Kidney glomerular epithelial cell (primary cell): ENCODE measurements at regions not wholly inside any gene's neighbourhood (a gene's known extent, or its start where the extent isn't known, plus 50 kb on each side); places are given as distances from the start of the nearest gene placed in this dataset.
"Not testable (repeated sequence)": the region's sequence is repeated elsewhere in the genome, so short reads cannot be mapped to it uniquely, and the experiment has no call there.

Source experiments
- DNase-seq: peaks from one replicate; lab custom pipeline; 2025; lab: John Stamatoyannopoulos, UW

DNA sequence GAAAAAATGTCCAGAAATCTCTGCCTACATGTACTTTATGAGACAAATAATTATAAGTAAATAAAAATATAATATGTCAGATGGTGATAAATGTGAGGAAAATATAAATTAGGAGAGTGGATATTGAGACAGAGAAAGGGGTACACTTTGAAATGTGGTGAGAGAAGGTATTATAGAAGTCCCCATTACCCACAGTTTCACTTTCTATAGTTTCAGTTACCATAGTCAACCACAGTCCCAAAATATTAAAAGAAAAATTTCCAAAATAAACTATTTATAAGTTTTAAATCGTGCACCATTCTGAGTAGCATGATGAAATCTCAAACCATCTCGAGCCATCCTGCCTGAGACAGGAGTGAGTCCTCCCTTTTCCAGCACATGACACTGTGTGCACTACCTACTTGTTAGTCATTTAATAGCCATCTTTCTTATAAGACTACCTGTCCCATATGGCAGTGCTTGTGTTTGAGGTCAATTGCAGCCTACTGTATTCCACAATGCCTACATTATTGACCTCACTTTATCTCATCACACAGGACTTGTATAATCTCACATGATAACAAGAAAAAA is 653.7 kb downstream of the DACH1 start:
- no peak for DNase-seq

DNA sequence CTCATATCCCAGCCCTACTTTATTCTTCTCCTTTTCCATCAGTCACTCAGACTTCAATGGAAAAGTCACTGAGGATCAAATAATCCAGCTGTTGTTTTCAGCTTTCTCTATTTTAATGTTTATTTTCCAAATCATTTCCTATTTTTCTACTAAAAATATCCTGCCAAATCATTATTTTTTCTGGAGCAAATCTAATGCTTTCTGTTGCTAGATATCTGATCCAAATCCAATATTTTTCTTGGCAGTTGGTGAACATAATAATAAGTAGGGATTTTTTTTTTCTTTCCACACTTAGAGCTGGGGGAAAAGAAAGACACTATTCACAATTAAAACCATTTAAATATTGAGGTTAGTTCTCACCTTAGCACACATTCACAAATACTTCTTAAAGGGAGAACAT is 656.1 kb downstream of the DACH1 start:
- no peak for DNase-seq

DNA sequence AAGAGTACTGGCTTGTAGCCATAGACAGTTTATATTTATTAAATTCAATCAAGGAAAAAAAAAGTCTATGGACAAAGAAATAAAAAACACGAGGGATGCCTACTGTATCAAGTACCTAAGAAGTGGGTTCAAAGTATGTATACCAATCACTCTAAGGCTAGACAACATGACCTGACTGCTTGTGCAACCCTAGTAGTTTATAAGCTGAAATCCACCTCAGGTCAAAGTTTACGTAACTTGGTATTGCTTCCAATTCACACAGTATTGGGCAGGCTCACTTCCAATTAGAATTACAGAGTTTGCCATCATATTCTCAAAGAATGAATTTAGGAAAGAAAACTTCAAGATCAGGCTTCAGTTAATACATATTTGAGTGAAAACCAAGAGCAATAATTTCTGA is 657.8 kb downstream of the DACH1 start:
- DNase-seq = no peak

DNA sequence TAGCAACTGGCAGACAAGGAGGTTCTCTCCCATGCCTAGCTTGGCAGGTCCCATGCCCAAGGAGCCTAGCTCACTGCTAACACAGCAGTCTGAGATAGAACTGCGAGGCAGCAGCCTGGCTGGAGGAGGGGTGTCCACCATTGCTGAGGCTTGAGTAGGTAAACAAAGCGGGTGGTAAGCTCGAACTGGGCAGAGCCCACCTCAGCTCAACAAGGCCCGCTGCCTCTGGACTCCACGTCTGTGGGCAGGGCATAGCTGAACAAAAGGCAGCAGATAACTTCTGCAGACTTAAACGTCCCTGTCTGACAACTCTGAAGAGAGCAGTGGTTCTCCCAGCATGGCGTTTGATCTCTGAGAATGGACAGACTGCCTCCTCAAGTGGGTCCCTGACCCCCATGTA is 682.4 kb downstream of the DACH1 start:
- not testable (repeated sequence) for DNase-seq

DNA sequence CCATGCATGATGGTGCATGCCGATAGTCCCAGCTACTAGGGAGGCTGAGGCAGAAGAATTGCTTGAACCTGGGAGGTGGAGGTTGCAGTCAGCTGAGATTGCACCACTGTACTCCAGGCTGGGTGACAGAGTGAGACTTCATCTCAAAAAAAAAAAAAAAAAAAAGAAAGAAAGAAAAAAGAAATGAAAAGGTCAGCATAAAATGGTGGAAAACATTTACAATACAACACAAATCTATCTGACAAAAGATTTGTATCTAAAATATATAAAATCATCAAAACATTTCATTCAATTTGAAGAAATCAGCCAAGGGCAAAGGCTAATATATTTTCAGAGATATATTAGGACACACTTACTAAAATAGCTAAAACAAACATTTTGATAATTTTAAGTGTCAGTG is 683.7 kb downstream of the DACH1 start:
- DNase-seq = not testable (repeated sequence)

DNA sequence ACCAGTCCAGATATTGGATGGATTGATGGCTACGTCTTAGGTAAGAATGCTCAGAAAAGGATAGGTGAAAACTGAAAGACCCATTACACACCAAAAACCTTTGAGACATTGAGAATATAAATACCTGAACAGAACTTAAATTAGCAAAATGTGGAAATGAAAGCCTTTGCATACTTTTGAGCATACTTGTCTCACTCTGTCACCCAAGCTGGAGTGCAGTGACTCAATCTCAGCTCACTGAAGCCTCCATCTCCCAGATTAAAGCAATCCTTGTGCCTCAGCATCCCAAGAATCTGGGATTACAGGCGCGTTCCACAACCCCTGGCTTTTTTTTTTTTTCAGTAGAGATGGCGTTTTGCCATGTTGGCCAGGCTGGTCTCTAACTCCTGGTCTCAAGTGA is 695.3 kb downstream of the DACH1 start:
- DNase-seq = no peak

DNA sequence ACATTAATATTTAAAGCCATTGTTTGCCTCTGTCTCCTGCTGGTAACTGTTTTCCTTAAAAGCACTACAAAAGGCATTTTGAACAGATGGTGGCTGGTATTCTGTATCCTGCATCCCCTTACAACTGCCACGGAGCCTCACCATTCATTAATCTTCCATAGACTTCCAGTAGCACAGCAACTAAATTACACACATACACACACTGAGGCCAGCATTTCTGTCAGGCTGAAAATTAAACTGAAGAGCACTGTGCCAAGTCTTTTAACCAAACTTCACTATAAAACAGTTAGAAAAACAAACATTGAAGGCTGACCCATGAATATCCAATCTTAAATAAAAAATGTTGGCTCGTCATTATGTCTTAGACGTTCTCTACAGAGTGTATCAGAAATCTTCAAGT is 697.8 kb downstream of the DACH1 start:
- DNase-seq = no peak

DNA sequence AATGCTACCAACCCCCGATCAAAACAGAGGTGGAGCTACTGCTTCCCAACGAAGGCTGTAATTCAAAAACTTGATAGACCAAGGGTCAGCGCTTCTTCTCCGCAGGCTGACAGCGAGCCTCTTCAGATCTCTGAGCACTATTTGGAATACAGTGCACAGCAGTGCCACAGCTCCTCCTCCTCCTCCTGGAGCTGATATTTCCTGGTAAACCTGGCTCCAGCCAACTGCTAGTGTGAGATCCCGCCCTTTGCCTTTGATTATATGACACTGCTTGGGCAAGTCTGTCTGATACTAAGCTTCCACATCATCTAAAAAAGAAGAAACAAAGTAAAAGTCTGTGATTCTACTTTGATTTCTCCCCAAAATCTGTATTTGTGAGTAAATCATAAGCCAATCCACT is 710.5 kb downstream of the DACH1 start:
- DNase-seq = no peak

DNA sequence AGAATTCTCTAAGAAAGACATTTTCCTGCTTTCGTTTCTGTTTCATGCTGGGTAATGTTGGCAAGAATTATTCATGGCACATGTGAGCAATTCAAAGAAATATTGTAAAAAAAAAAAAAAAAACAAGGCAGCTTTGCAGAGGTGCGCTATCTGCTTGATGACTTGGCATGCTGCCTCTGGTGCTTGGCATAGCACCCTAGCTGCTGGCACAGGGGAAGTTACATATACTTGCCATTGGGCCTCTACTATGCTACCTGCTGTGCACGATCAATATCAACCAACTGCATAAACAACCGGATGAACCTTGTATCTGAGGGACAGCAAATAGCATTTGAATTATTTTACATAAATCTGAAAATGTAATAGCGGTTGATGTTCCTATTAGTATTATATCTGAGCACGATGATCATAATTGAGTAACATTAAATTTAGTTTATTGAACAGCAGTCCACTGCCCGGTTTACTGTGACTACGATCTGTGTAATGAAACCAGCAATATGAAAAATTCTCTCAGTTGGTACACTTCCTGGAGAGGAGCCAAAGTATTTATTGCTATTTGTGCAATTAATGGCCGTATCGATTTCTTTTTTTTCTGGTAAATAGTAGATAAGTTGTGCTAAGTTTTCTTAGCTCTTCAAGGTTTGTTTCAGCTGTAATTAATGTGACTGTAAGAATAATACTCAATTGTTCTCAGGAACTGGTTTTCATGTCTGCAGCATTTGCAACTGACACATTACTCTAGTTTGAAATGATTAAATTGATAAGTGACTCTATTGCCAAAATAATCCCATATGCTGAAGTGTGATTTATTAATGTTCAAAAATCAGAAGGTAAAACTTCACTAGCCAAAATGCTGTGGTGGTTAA is 717.3 kb downstream of the DACH1 start:
- DNase-seq = no peak

DNA sequence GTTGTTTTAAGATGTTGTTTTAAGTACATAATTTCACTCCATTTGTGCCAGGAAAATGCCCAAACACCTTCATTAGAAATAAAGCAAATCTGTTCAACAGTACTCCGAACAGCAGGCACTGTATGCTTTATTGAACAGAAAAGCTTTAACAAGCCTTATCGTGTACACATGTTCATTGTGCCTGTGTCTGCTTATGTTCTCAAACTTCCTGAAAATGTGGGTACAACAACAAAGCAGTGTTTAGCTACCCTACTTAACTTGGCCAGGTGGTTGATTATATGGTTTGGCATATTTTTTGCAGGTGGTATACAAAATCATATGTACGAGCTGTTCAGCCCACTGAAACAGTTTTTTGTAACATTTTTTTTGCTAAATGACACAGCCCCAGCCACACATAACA is 718.0 kb downstream of the DACH1 start:
- DNase-seq = no peak

DNA sequence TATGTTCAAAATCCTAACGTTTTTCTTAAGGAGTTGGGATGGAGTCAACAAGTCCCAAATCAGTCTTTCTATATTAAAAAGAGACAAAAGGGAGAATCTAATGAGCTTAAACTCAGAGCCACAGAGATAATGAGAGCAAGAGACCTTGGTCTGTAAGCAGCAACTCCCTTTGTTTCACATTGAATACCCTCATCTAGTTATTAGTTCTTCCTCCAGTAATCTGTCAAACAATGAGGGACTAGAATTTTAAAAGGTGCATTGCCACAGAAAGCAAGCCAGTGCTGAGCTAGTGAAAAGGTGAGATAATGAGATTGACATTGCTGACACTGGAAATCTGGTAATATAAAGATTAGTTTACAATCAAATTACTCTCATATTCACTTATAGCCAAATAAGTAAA is 718.6 kb downstream of the DACH1 start:
- no peak for DNase-seq

DNA sequence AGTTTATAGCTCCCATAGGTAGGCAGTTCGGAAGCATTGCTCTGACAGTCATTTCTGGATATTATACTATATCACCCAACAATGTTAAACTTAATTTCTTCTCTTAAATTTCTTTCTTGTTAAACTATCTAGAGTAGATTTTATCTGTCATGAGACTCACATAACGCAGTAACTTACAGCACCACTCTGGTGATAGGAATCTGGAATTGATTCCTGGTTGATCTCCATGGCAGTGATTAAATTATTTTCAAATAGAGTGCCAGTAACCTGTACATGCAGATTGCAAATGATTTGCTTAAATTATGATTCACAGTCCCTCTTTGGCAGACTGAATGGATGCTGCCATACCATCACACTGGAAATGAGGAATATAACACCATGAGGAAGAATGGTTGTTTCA is 722.1 kb downstream of the DACH1 start:
- DNase-seq = no peak

DNA sequence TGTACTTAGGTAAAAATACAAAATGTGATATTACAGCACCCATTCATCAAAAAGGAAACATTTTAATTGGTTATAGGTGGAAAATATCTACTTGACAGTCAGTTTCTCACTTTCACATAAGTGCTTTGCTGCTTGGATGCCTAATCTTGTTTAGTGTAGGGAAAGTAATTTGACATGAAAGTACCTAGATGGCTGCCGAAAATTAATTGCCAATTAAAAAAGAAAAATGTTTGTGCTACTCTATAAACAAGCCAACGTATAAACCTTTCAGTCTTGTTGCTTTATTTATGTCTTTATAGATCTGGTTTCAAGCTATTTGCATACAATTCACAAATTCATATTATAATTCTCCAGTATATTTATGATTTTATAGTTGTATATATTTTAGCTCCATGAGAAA is 729.9 kb downstream of the DACH1 start:
- DNase-seq = no peak

DNA sequence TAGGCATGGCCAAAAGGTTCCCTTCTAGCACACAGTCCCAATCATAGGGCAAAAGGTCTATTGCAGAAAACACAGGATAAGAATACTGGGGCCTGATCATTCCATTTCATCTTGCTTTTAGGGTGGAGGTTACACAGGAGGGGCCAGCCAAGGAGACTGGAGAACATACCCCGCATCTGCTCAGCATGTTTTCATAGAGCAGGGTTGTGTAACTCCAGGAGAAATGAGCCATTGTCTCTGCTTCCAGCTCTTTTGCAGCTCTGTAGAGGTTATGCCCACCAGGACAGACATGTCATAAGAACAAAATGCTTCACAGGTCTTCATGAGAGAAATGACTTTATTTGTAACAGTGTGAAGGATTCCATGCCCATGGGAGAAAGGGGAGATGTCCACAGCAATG is 742.8 kb downstream of the DACH1 start:
- DNase-seq = no peak

DNA sequence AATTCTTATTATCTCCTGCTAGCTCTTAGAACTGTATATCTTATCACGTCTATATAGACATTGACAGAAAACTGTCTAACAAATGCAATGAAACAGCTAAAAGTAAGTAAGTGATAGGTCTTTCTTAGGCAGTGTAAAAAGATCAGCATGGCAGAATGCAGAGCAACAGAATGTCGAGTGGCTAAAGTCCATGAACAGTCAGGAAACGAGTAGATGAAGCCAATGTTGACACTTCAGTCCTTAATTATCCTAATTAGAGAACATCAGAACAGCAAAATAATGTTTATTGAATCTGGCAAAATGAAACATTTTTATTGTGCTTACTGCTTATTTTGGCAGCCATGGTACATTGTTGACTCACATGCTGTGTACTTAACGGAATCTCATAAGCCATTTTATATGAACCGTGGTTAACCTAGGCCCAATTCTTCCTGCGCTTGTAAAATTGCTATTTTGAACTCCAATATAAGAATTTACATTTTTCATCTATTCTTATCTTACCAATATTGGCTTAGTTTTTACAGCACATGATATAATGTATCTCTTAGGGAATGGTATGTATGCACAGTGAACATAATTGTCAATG is 748.1 kb downstream of the DACH1 start:
- DNase-seq = no peak

DNA sequence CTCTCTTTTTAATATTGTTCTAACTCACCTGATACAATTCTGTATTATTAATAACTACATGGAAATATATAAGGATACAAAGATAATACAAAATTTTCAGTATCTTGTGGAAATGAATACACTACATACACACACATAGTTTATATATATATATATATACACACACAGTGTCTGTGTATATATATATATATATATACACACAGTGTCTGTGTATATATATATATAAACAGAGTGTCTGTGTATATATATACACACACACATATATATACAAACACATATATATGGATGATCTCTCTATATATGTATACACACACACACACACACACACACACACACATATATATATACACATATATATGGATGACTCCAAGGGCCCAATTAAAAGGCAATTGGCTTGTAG is 749.1 kb downstream of the DACH1 start:
- no peak for DNase-seq

DNA sequence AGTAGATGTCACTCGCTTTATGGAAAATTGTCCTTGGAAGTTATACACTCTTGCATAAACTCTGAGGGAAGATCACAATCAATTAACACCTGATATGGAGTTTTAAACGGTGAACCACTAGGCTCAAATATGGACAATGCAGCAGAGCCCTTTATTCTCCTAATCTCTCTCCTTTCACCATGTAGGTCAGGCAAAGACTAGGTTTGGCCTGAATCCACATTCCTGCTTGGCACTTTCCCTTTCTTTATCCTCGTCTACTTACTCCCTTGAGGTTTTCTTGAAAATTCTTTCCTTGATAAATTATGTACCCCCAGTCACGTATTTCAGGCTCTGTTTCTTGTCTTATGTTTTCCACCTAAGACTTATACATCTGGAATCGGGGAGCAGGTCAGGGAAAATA is 751.7 kb downstream of the DACH1 start:
- no peak for DNase-seq

DNA sequence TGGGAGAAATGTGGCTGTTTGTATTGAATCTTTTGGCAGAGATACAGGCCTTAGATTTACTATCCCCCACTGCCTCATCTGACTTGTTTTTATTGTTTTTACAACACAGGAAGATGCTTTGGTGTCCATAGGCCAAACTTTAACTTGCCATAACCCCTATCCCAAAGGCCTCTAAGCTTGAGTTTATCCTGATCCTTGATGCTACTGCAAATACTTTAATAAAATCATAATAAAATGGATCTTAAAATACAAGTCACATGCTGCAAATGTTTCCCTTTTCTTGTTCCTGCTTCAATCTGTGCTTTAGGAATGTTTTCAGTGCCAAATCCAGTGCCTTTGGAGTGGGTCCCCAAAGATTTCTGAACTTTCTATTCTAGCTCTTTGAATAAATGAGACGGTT is 770.6 kb downstream of the DACH1 start:
- DNase-seq = no peak

DNA sequence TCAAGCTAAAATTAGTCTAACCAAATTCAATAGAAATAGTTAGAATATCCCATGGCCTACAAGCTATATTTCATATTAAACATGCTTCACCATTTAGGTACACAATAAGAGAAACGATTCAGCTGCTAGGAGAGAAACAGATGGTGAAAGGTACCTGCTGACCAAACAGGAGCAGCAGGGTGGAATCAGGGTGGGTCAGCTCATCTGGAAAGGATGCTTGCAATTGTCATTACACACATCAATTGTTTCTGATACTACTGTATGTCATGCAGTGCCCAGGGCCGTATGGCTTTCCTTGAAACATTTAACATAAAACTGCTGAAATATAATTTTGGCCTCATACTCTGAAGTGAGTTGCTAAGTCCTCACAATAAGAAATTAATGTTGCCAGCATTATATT is 776.0 kb downstream of the DACH1 start:
- no peak for DNase-seq

DNA sequence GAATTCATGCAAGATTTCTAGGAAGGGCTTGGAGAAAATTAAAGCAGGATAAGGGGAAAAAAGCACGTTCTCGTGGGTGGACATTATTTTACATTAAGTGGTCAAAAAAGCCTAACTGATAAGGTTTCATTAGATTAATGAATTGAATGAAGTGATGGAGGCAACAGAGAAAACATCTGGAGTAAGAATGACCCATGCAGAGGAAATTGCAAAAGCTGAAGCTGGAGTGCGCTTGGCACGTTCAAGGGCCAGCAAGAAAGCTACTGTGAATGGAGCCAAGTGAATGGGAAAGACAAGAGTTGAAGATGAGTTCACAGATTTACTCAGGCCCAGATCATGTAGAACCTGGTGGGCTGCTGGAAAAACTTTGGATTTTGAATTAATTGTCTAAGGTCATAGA is 777.9 kb downstream of the DACH1 start:
- no peak for DNase-seq

DNA sequence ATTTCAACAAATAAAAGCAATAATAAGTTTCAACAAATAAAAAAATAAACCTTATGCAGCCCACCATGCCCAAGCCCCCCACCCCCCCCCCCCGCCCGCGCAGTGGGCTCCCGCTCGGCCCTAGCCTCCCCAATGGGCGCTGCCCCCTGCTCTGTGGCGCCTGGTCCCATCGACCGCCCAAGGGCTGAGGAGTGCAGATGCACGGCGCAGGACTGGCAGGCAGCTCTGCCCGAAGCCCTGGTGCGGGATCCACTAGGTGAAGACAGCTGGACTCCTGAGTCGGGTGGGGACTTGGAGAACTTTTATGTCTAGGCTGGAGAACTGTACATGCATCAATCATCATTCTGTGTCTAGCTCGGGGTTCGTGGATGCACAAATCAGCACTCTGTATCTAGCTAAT is 779.6 kb downstream of the DACH1 start:
- no peak for DNase-seq

DNA sequence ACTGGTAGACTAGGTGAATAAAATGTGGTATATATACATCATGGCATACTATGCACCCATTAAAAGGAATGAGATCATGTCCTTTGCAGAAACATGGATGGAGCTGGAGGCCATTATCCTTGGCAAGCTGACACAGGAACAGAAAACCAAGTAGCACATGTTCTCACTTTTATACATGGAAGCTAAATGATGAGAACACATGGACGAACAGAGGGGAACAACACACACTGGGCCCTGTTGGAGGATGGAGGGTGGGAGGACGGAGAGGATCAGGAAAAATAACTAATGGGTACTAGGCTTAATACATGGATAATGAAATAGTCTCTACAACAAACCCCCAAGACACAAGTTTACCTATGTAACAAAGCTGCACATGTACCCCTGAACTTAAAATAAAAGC is 780.0 kb downstream of the DACH1 start:
- no peak for DNase-seq

DNA sequence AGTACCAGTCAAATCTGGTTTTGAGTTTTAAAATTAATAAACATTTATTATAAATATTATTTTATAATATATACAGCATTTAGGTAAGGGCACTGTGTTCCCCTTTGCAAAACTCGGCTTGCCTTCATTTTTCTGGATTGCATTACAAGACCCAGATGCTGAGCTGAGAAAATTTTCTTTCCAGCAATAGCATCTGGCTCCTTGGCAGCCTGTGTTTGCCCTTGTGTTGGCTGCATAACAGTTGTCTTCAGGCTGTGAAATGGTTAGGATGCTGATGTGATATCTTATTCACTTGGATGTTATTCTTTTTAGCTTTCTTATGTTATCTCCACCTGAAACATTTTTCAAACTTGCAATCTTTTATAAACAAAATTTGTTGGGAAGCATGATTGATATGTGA is 784.4 kb downstream of the DACH1 start:
- no peak for DNase-seq

DNA sequence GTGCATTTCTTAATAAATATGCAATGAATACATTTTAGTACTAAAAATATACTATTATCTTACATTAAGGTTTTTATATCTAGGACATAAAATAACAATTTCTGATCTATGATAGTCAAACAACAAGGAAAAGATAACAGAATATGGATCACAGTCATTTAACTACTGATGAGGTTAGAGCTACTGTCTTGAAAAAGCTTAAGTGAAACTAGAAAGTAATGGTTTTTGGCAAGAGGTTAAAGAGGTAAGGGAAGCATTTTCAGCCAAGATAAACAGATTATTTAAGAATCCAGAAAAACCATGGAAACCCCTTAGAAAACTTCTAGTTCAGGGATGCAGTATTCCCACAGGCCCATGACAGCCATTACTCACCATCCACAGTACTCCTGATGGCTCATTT is 787.4 kb downstream of the DACH1 start:
- DNase-seq = no peak
